HEK293 (cell line): ENCODE measurements at regions not wholly inside any gene's neighbourhood (a gene's known extent, or its start where the extent isn't known, plus 50 kb on each side); places are given as distances from the start of the nearest gene placed in this dataset.

Experiments used
- CTCF ChIA-PET: fragments of 350-600 bp; formaldehyde crosslinking; extraction: SDS; loops from one replicate; lab custom pipeline; 2021; ENCODE audit warnings: antibody characterized with exemption; lab: Yijun Ruan, JAX
- POLR2A ChIA-PET: fragments of 300-600 bp; formaldehyde crosslinking; extraction: SDS; loops from one replicate; lab custom pipeline; 2020; ENCODE audit warnings: antibody characterized with exemption, inconsistent platforms; lab: Yijun Ruan, JAX
- H3K27ac ChIP-seq: fragments of 200-500 bp; sonication (Bioruptor generic); 2 replicates; pipeline ENCODE4 v1.5.1; 2014; ENCODE audit warnings: low read depth, low read length, control low read depth, inconsistent platforms; ENCODE audit errors: extremely low read depth
- H3K36me3 ChIP-seq, 2 experiments: fragments of 200-500 bp in 1 of 2; sonication (Bioruptor generic) in 1 of 2; 1 replicate in 1 of 2; 2 replicates in 1 of 2; pipeline ENCODE4 v1.5.1; 2014 to 2017; ENCODE audit warnings: inconsistent platforms in 2 of 2, low read length in 2 of 2; ENCODE audit not compliant: control insufficient read depth in 2 of 2, insufficient read depth in 1 of 2
- H3K4me1 ChIP-seq: fragments of 200-500 bp; sonication (Bioruptor generic); 2 replicates; pipeline ENCODE4 v1.5.1; 2014; ENCODE audit warnings: mild to moderate bottlenecking, low read length, inconsistent platforms; ENCODE audit not compliant: control insufficient read depth, insufficient read depth
- H3K4me3 ChIP-seq: 2 replicates; pipeline ENCODE4 v1.5.1; 2011; ENCODE audit warnings: low read depth, mild to moderate bottlenecking, control low read depth, low read length, moderate library complexity
- H3K9me3 ChIP-seq: fragments of 200-500 bp; sonication (Bioruptor generic); 2 replicates; pipeline ENCODE4 v1.5.1; 2014; ENCODE audit warnings: low read depth, low read length, inconsistent platforms; ENCODE audit not compliant: control insufficient read depth, insufficient read depth
- EGR2 ChIP-seq: fragments of 450-650 bp; formaldehyde crosslinking; IDR thresholded peaks from 2 replicates; pipeline ENCODE4 v1.5.1; 2016; ENCODE audit warnings: low read depth, missing biosample characterization, missing genetic modification characterization
- GLIS1 ChIP-seq: fragments of 450-650 bp; formaldehyde crosslinking; IDR thresholded peaks from 2 replicates; pipeline ENCODE4 v1.5.1; 2016; ENCODE audit warnings: missing biosample characterization, missing genetic modification characterization
- KLF1 ChIP-seq: fragments of 450-650 bp; formaldehyde crosslinking; IDR thresholded peaks from 2 replicates; pipeline ENCODE4 v1.5.1; 2016; ENCODE audit warnings: missing biosample characterization, missing genetic modification characterization
- SP7 ChIP-seq: fragments of 450-650 bp; formaldehyde crosslinking; IDR thresholded peaks from 2 replicates; pipeline ENCODE4 v1.5.1; 2016; ENCODE audit warnings: missing biosample characterization, missing genetic modification characterization
- ZFHX2 ChIP-seq: fragments of 450-650 bp; formaldehyde crosslinking; conservative IDR thresholded peaks from 2 replicates; pipeline ENCODE4 v1.5.1; 2016; ENCODE audit warnings: missing biosample characterization, missing genetic modification characterization
- ZNF155 ChIP-seq: fragments of 450-650 bp; formaldehyde crosslinking; IDR thresholded peaks from 2 replicates; pipeline ENCODE4 v1.5.1; 2016; ENCODE audit warnings: missing biosample characterization, missing genetic modification characterization
- ZNF2 ChIP-seq: fragments of 450-650 bp; formaldehyde crosslinking; IDR thresholded peaks from 2 replicates; pipeline ENCODE4 v1.5.1; 2016; ENCODE audit warnings: missing biosample characterization, missing genetic modification characterization
- ZNF544 ChIP-seq: fragments of 450-650 bp; formaldehyde crosslinking; IDR thresholded peaks from 2 replicates; pipeline ENCODE4 v1.5.0; 2017; ENCODE audit warnings: missing biosample characterization, missing genetic modification characterization
- ZNF670 ChIP-seq: fragments of 450-650 bp; formaldehyde crosslinking; IDR thresholded peaks from 2 replicates; pipeline ENCODE4 v1.5.1; 2016; ENCODE audit warnings: missing biosample characterization, missing genetic modification characterization, low read depth
- ZSCAN23 ChIP-seq: fragments of 450-650 bp; formaldehyde crosslinking; IDR thresholded peaks from 2 replicates; pipeline ENCODE4 v1.5.1; 2016; ENCODE audit warnings: missing biosample characterization, missing genetic modification characterization
- TF ChIP-seq, protein P1 (sequence below): fragments of 450-650 bp; formaldehyde crosslinking; IDR thresholded peaks from 2 replicates; pipeline ENCODE4 v1.5.1; 2016; ENCODE audit warnings: missing biosample characterization, missing genetic modification characterization
- TF ChIP-seq, protein P2 (sequence below): fragments of 450-650 bp; formaldehyde crosslinking; IDR thresholded peaks from 2 replicates; pipeline ENCODE4 v1.5.1; 2017; ENCODE audit warnings: missing biosample characterization, missing genetic modification characterization
- TF ChIP-seq, protein P3 (sequence below): fragments of 450-650 bp; formaldehyde crosslinking; IDR thresholded peaks from 2 replicates; pipeline ENCODE4 v1.5.1; 2016; ENCODE audit warnings: missing biosample characterization, missing genetic modification characterization

- TF ChIP-seq, protein P1, sequence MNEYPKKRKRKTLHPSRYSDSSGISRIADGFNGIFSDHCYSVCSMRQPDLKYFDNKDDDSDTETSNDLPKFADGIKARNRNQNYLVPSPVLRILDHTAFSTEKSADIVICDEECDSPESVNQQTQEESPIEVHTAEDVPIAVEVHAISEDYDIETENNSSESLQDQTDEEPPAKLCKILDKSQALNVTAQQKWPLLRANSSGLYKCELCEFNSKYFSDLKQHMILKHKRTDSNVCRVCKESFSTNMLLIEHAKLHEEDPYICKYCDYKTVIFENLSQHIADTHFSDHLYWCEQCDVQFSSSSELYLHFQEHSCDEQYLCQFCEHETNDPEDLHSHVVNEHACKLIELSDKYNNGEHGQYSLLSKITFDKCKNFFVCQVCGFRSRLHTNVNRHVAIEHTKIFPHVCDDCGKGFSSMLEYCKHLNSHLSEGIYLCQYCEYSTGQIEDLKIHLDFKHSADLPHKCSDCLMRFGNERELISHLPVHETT (tag by site-specific recombination), result no peak
- TF ChIP-seq ZNF544 (tag by site-specific recombination), result no peak
These were observed 53.6 kb downstream of the ARL6IP4 start (continued) for GRCh38 chr12:123034022-123034541.

- no peak overlapping the region for H3K27ac ChIP-seq
These were observed 53.0 kb downstream of the ARL6IP4 start for GRCh38 chr12:123033392-123034021.

GRCh38 chr12:123032736-123033391, 52.4 kb downstream of the ARL6IP4 start:
- H3K9me3 ChIP-seq, result no peaks in the 10 kb centered on the region
- TF ChIP-seq EGR2 (tag by site-specific recombination) (peak; percentile 37), GLIS1 (tag by site-specific recombination) (peak; percentile 8; the same call in 1 of the 2 replicates), ZNF155 (no peak), ZSCAN23 (tag by site-specific recombination) (no peak), SP7 (tag by site-specific recombination) (0 out of 2 replicates have a peak, but pooled peaks have one; percentile 26), ZNF2 (tag by site-specific recombination) (no peak), ZFHX2 (tag by site-specific recombination) (peak; percentile 30; the same call in 1 of the 2 replicates)
- TF ChIP-seq, protein P2, sequence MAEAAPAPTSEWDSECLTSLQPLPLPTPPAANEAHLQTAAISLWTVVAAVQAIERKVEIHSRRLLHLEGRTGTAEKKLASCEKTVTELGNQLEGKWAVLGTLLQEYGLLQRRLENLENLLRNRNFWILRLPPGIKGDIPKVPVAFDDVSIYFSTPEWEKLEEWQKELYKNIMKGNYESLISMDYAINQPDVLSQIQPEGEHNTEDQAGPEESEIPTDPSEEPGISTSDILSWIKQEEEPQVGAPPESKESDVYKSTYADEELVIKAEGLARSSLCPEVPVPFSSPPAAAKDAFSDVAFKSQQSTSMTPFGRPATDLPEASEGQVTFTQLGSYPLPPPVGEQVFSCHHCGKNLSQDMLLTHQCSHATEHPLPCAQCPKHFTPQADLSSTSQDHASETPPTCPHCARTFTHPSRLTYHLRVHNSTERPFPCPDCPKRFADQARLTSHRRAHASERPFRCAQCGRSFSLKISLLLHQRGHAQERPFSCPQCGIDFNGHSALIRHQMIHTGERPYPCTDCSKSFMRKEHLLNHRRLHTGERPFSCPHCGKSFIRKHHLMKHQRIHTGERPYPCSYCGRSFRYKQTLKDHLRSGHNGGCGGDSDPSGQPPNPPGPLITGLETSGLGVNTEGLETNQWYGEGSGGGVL (tag by site-specific recombination), result peak; percentile 46; the same call in 1 of the 2 replicates
- H3K4me1 ChIP-seq, result 0 out of 2 replicates have a peak, but pooled peaks cover 5% of the 10 kb centered on the region
- H3K27ac ChIP-seq, result no peak overlapping the region
- H3K4me3 ChIP-seq, result no peak overlapping the region
- ChIA-PET POLR2A (no interaction called here), CTCF (interaction anchor here (0.6 to 1.5 kb wide), 3 partner anchors 10 to 677 kb away, joined by 3 to 7 read pairs (median 3); no protein-coding TSS in a partner anchor)
- H3K36me3 ChIP-seq, result no peaks in the 10 kb centered on the region

More at GRCh38 chr12:123033392-123034021, 53.0 kb downstream of the ARL6IP4 start:
- ChIA-PET CTCF (no interaction called here), POLR2A (no interaction called here)
- Histone ChIP-seq H3K4me3 (no peak overlapping the region), H3K36me3 (no peaks in the 10 kb centered on the region), H3K4me1 (0 out of 2 replicates have a peak, but pooled peaks cover 5% of the 10 kb centered on the region), H3K9me3 (no peaks in the 10 kb centered on the region)
- TF ChIP-seq ZNF670 (no peak), KLF1 (peak; percentile 48; the same call in 1 of the 2 replicates)
- TF ChIP-seq, protein P3, sequence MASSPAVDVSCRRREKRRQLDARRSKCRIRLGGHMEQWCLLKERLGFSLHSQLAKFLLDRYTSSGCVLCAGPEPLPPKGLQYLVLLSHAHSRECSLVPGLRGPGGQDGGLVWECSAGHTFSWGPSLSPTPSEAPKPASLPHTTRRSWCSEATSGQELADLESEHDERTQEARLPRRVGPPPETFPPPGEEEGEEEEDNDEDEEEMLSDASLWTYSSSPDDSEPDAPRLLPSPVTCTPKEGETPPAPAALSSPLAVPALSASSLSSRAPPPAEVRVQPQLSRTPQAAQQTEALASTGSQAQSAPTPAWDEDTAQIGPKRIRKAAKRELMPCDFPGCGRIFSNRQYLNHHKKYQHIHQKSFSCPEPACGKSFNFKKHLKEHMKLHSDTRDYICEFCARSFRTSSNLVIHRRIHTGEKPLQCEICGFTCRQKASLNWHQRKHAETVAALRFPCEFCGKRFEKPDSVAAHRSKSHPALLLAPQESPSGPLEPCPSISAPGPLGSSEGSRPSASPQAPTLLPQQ (tag by site-specific recombination), result 0 out of 2 replicates have a peak, but pooled peaks have one; percentile 46
